GM12874 (cell line): ENCODE measurements at regions not wholly inside any gene's neighbourhood (a gene's known extent, or its start where the extent isn't known, plus 50 kb on each side); places are given as distances from the start of the nearest gene placed in this dataset.

Source experiments
- CTCF ChIP-seq: IDR thresholded peaks from 2 replicates; pipeline ENCODE4 v1.5.1; 2011; ENCODE audit warnings: low read depth, mild to moderate bottlenecking, control low read depth, low read length, moderate library complexity; ENCODE audit not compliant: insufficient read depth

- TF ChIP-seq CTCF: no peak
These were observed 214.5 kb downstream of the IRS1 start for GRCh38 chr2:226585130-226585561.

GRCh38 chr2:226584518-226585055 is 215.0 kb downstream of the IRS1 start:
- TF ChIP-seq CTCF: no peak

- no peak for TF ChIP-seq CTCF
These were observed 215.9 kb downstream of the IRS1 start for GRCh38 chr2:226583715-226584114.

GRCh38 chr2:226581661-226582060 is 218.0 kb downstream of the IRS1 start:
- TF ChIP-seq CTCF: no peak

- TF ChIP-seq CTCF: no peak
These were observed 218.6 kb downstream of the IRS1 start for GRCh38 chr2:226581004-226581403.

- no peak for TF ChIP-seq CTCF
These were observed 219.2 kb downstream of the IRS1 start for GRCh38 chr2:226580403-226580802.

GRCh38 chr2:226579519-226579918 is 220.1 kb downstream of the IRS1 start:
- TF ChIP-seq CTCF: no peak
